GM12878 (cell line): ENCODE measurements at regions not wholly inside any gene's neighbourhood (a gene's known extent, or its start where the extent isn't known, plus 50 kb on each side); places are given as distances from the start of the nearest gene placed in this dataset.

Experiments used
- ATAC-seq: fragments of 200-7000 bp; cut with Tn5 transposase; 3 replicates; pipeline ENCODE4 v1.9.1; 2020; ENCODE audit warnings: mild to moderate bottlenecking, moderate library complexity
- BruUV-seq: library from RNA; stranded (reverse); fragments of 400-500 nt; replicated peaks from 2 replicates; lab custom pipeline; 2021; lab: Mats Ljungman, UMichigan
- CTCF ChIA-PET: fragments of 300-600 bp; sonication (Branson Sonifier 250); formaldehyde crosslinking; extraction: SDS; loops from one replicate; lab custom pipeline; 2021; ENCODE audit warnings: inconsistent platforms; lab: Yijun Ruan, JAX
- POLR2A ChIA-PET: fragments of 350-600 bp; formaldehyde crosslinking; extraction: SDS; loops from one replicate; lab custom pipeline; 2021; ENCODE audit warnings: inconsistent platforms; lab: Charles Lee
- RAD21 ChIA-PET: fragments of 300-600 bp; sonication (Branson Sonifier 250); formaldehyde crosslinking; loops from one replicate; lab custom pipeline; 2023; ENCODE audit warnings: antibody characterized with exemption; ENCODE audit not compliant: unreplicated experiment; lab: Charles Lee
- SMC1A ChIA-PET: fragments of 300-600 bp; sonication (Branson Sonifier 250); formaldehyde crosslinking; loops from one replicate; lab custom pipeline; 2023; ENCODE audit not compliant: unreplicated experiment, uncharacterized antibody; lab: Charles Lee
- DNase-seq: peaks from one replicate; pipeline ENCODE4 v3.0.0-alpha.2; 2011; ENCODE audit warnings: low read depth, low spot score
- FAIRE-seq: peaks from 3 replicates; lab custom pipeline; 2011; peaks lifted over from hg19 to GRCh38; lab: Jason Lieb, UNC
- H2AFZ ChIP-seq: 2 replicates; pipeline ENCODE4 v1.6.0; 2011; ENCODE audit warnings: low read depth, low read length, control low read depth; ENCODE audit not compliant: control insufficient read depth
- H3K27ac ChIP-seq: 2 replicates; pipeline ENCODE4 v1.5.1; 2011; ENCODE audit warnings: control low read depth; ENCODE audit not compliant: control insufficient read depth, insufficient read depth
- H3K27me3 ChIP-seq, 2 experiments: replicated peaks in 1 of 2; 2 replicates each; pipeline versions ENCODE4 v1.6.0 to v1.6.1; 2011; ENCODE audit warnings: low read length in 1 of 2; ENCODE audit not compliant: control insufficient read depth in 2 of 2, insufficient read depth in 2 of 2
- H3K36me3 ChIP-seq, 2 experiments: 2 replicates each; pipeline ENCODE4 v1.5.1; 2011; ENCODE audit warnings: low read length in 1 of 2; ENCODE audit not compliant: control insufficient read depth in 2 of 2, insufficient read depth in 2 of 2
- H3K4me1 ChIP-seq: 2 replicates; pipeline ENCODE4 v1.6.1; 2011; ENCODE audit warnings: mild to moderate bottlenecking, low read length, moderate library complexity, mixed read lengths; ENCODE audit not compliant: control insufficient read depth, insufficient read depth
- H3K4me2 ChIP-seq: 2 replicates; pipeline ENCODE4 v1.6.0; 2011; ENCODE audit warnings: control low read depth; ENCODE audit not compliant: control insufficient read depth, insufficient read depth
- H3K4me3 ChIP-seq: fragments of 200-600 bp; sonication (generic); 2 replicates; pipeline ENCODE4 v1.5.1; 2016
- H3K79me2 ChIP-seq: 2 replicates; pipeline ENCODE4 v1.6.0; 2011; ENCODE audit warnings: low read length; ENCODE audit not compliant: control insufficient read depth, insufficient read depth
- H3K9ac ChIP-seq: 2 replicates; pipeline ENCODE4 v1.8.0; 2011; ENCODE audit warnings: low read length, control low read depth, mixed read lengths; ENCODE audit not compliant: control insufficient read depth, insufficient read depth
- H3K9me3 ChIP-seq: replicated peaks from 3 replicates; pipeline ENCODE4 v1.5.1; 2011; ENCODE audit warnings: mild to moderate bottlenecking, low read length; ENCODE audit not compliant: control insufficient read depth, insufficient read depth
- H4K20me1 ChIP-seq: 2 replicates; pipeline ENCODE4 v1.6.0; 2011; ENCODE audit not compliant: control insufficient read depth, insufficient read depth
- HDGF ChIP-seq: fragments of 450-650 bp; IDR thresholded peaks from 2 replicates; pipeline ENCODE4 v1.6.1; 2016; ENCODE audit warnings: antibody characterized with exemption
- POLR2A ChIP-seq: IDR thresholded peaks from 2 replicates; pipeline ENCODE4 v1.6.1; 2011; ENCODE audit warnings: low read depth, mild to moderate bottlenecking, low read length
- SIN3A ChIP-seq: IDR thresholded peaks from 2 replicates; pipeline ENCODE4 v1.6.1; 2012; ENCODE audit warnings: low read depth, low read length, improper control_type of control experiment
- SKIL ChIP-seq: fragments of 450-650 bp; IDR thresholded peaks from 2 replicates; pipeline ENCODE4 v1.6.1; 2017; ENCODE audit warnings: mild to moderate bottlenecking, low read depth, inconsistent platforms; ENCODE audit not compliant: poor library complexity, severe bottlenecking
- ZBED1 ChIP-seq: IDR thresholded peaks from 2 replicates; pipeline ENCODE4 v1.6.1; 2016; ENCODE audit warnings: borderline replicate concordance
- WGBS: methylation state at CpG from one replicate; pipeline ENCODE4 v1.1.6; 2016; ENCODE audit warnings: low lambda C conversion rate; ENCODE audit not compliant: insufficient replicate concordance, insufficient coverage; ENCODE audit errors: missing lambda C conversion rate; 5-methylcytosine and 5-hydroxymethylcytosine counted together
- in situ Hi-C: fragments of 300-500 bp; cut with MboI; formaldehyde crosslinking; loops from 9 replicates; pipeline ENCODE4 v1.14.3; 2018; ENCODE audit warnings: mixed read lengths
- intact Hi-C: fragments of 100-400 bp; cut with micrococcal nuclease; formaldehyde crosslinking; loops from one replicate; pipeline ENCODE4 v1.14.2; 2022; ENCODE audit not compliant: unreplicated experiment
- TF ChIP-seq, protein P1 (sequence below): fragments of 450-650 bp; IDR thresholded peaks from 2 replicates; pipeline ENCODE4 v1.6.1; 2017; ENCODE audit warnings: borderline replicate concordance
- TF ChIP-seq, protein P2 (sequence below): IDR thresholded peaks from 2 replicates; pipeline ENCODE4 v1.6.1; 2012; ENCODE audit warnings: low read depth, low read length, improper control_type of control experiment

- TF ChIP-seq SIN3A, result no peak
- no peak for TF ChIP-seq SKIL
- TF ChIP-seq, protein P1, sequence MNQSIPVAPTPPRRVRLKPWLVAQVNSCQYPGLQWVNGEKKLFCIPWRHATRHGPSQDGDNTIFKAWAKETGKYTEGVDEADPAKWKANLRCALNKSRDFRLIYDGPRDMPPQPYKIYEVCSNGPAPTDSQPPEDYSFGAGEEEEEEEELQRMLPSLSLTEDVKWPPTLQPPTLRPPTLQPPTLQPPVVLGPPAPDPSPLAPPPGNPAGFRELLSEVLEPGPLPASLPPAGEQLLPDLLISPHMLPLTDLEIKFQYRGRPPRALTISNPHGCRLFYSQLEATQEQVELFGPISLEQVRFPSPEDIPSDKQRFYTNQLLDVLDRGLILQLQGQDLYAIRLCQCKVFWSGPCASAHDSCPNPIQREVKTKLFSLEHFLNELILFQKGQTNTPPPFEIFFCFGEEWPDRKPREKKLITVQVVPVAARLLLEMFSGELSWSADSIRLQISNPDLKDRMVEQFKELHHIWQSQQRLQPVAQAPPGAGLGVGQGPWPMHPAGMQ, result no peak
- TF ChIP-seq, protein P2, sequence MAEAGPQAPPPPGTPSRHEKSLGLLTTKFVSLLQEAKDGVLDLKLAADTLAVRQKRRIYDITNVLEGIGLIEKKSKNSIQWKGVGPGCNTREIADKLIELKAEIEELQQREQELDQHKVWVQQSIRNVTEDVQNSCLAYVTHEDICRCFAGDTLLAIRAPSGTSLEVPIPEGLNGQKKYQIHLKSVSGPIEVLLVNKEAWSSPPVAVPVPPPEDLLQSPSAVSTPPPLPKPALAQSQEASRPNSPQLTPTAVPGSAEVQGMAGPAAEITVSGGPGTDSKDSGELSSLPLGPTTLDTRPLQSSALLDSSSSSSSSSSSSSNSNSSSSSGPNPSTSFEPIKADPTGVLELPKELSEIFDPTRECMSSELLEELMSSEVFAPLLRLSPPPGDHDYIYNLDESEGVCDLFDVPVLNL, result no peak
- TF ChIP-seq ZBED1, result no peak
- no peak for TF ChIP-seq HDGF
- no peak for TF ChIP-seq POLR2A
- TF ChIP-seq, all 136 proteins: peak for 0
- WGBS, result 68% methylated on average over 13 of the region's 13 CpGs
- no peak for ATAC-seq
Observed at GRCh38 chr18:23384778-23385736, 68.0 kb upstream of the RIOK3 start.

More at GRCh38 chr18:23384778-23385736, 68.0 kb upstream of the RIOK3 start:
- Histone ChIP-seq H3K79me2 (no peaks in the 10 kb centered on the region), H4K20me1 (no peaks in the 10 kb centered on the region), H3K9ac (no peak overlapping the region), H3K27ac (no peak overlapping the region), H3K9me3 (no peaks in the 10 kb centered on the region), H3K27me3 (no peaks in the 10 kb centered on the region), H3K4me3 (no peak overlapping the region), H3K36me3 (peaks cover 0 to 2% of the 10 kb centered on the region in 2 experiments; a peak in 1 of 4 replicates), H2AFZ (no peak overlapping the region), H3K4me2 (no peak overlapping the region), H3K4me1 (no peaks in the 10 kb centered on the region)
- ChIA-PET SMC1A (interaction anchor here (1.5 kb wide), 1 partner anchor 13 kb away, joined by 5 read pairs; no protein-coding TSS in a partner anchor), RAD21 (interaction anchor here (0.6 to 1.0 kb wide), 3 partner anchors 27 to 265 kb away, joined by 3 read pairs; no protein-coding TSS in a partner anchor), POLR2A (interaction anchor here (0.7 kb wide), 1 partner anchor 229 kb away, joined by 3 read pairs; no protein-coding TSS in a partner anchor), CTCF (interaction anchor here (0.7 to 1.6 kb wide), 4 partner anchors 12 to 253 kb away, joined by 3 to 7 read pairs (median 3); no protein-coding TSS in a partner anchor)
- no peak for DNase-seq
- intact Hi-C loops, result no loop called here
- no peak for FAIRE-seq
- BruUV-seq, result no TSS peak
- in situ Hi-C loops, result no loop called here
